Natural killer cell (primary cell): ENCODE measurements at regions not wholly inside any gene's neighbourhood (a gene's known extent, or its start where the extent isn't known, plus 50 kb on each side); places are given as distances from the start of the nearest gene placed in this dataset.

Experiments
- ATAC-seq, 3 donors: fragments of 150-1000 bp in 2 of 3; fragments of 200-7000 bp in 1 of 3; cut with Tn5 transposase; 1 replicate in 1 of 3; 2 replicates in 2 of 3; pipeline ENCODE4 v1.10.0; 2021; ENCODE audit warnings: mild to moderate bottlenecking in 2 of 3, moderate library complexity in 2 of 3
- DNase-seq, 2 donors: peaks; one replicate each; pipeline versions ENCODE4 v3.0.0 to v3.0.0-alpha.2; 2013 to 2021; ENCODE audit warnings: mixed read lengths in 1 of 2
- H3K27ac ChIP-seq: one replicate; pipeline ENCODE4 v1.5.1; 2013; ENCODE audit warnings: mild to moderate bottlenecking, low read length
- H3K27me3 ChIP-seq: one replicate; pipeline ENCODE4 v1.6.1; 2013; ENCODE audit warnings: low read length; ENCODE audit not compliant: control insufficient read depth, insufficient read depth
- H3K36me3 ChIP-seq: one replicate; pipeline ENCODE4 v1.6.1; 2013; ENCODE audit warnings: low read length; ENCODE audit not compliant: control insufficient read depth, insufficient read depth
- H3K4me1 ChIP-seq: one replicate; pipeline ENCODE4 v1.6.1; 2013; ENCODE audit warnings: low read length; ENCODE audit not compliant: control insufficient read depth, insufficient read depth
- H3K4me3 ChIP-seq: one replicate; pipeline ENCODE4 v1.5.1; 2013; ENCODE audit warnings: low read length
- H3K9me3 ChIP-seq: one replicate; pipeline ENCODE4 v1.6.1; 2013; ENCODE audit warnings: low read length; ENCODE audit not compliant: control insufficient read depth, insufficient read depth
- H3K27ac Mint-ChIP-seq, 2 donors: one replicate each; pipeline ENCODE4 v1.8.0; 2022; ENCODE audit warnings: mild to moderate bottlenecking in 2 of 2, mixed read lengths in 2 of 2, moderate library complexity in 1 of 2
- H3K27me3 Mint-ChIP-seq, 2 donors: one replicate each; pipeline ENCODE4 v1.8.0; 2022; ENCODE audit warnings: low read depth in 2 of 2, mixed read lengths in 2 of 2
- H3K36me3 Mint-ChIP-seq: one replicate; pipeline ENCODE4 v1.8.0; 2022; ENCODE audit warnings: mixed read lengths
- H3K4me1 Mint-ChIP-seq, 2 donors: one replicate each; pipeline ENCODE4 v1.8.0; 2022; ENCODE audit warnings: mixed read lengths in 2 of 2
- H3K4me3 Mint-ChIP-seq: one replicate; pipeline ENCODE4 v1.8.0; 2022; ENCODE audit warnings: mild to moderate bottlenecking, moderate library complexity, mixed read lengths
- H3K9me3 Mint-ChIP-seq, 2 donors: one replicate each; pipeline ENCODE4 v1.8.0; 2022; ENCODE audit warnings: mixed read lengths in 2 of 2
- CTCF ChIP-seq: fragments of 200-600 bp; IDR thresholded peaks from one replicate; pipeline ENCODE4 v1.8.0; 2022; ENCODE audit warnings: antibody characterized with exemption
- WGBS: methylation state at CpG from one replicate; pipeline ENCODE4 v1.1.7; 2013; ENCODE audit warnings: missing lambda C conversion rate; ENCODE audit not compliant: insufficient coverage; 5-methylcytosine and 5-hydroxymethylcytosine counted together
- intact Hi-C: fragments of 100-400 bp; cut with micrococcal nuclease; formaldehyde crosslinking; loops from one replicate; pipeline ENCODE4 v1.14.2; 2022

GRCh38 chr9:127558581-127559246 is 53.4 kb upstream of the STXBP1 start:
- Mint-ChIP-seq H3K27ac (peak overlapping the region in 1 of 2 donors; percentile 65), H3K4me3 (peak overlapping the region; percentile 60), H3K36me3 (no peaks in the 10 kb centered on the region), H3K4me1 (peaks cover 20 to 61% of the 10 kb centered on the region in 2 donors), H3K9me3 (no peaks in the 10 kb centered on the region), H3K27me3 (peaks cover 0 to 3% of the 10 kb centered on the region in 2 donors)
- H3K36me3 ChIP-seq: no peaks in the 10 kb centered on the region
- ATAC-seq (no peak), DNase-seq (no peak)
- peaks cover 48% of the 10 kb centered on the region for H3K4me1 ChIP-seq
- TF ChIP-seq CTCF: no peak
- no peak overlapping the region for H3K27ac ChIP-seq
- H3K4me3 ChIP-seq: no peak overlapping the region
- no peaks in the 10 kb centered on the region for H3K9me3 ChIP-seq
- no peaks in the 10 kb centered on the region for H3K27me3 ChIP-seq
- WGBS: 96% methylated on average over 9 of the region's 9 CpGs
- intact Hi-C loops: no loop called here

- DNase-seq (no peak), ATAC-seq (no peak)
- Mint-ChIP-seq H3K36me3 (no peaks in the 10 kb centered on the region), H3K4me1 (peaks cover 20 to 56% of the 10 kb centered on the region in 2 donors), H3K9me3 (no peaks in the 10 kb centered on the region), H3K4me3 (no peak overlapping the region), H3K27ac (peak overlapping the region in 1 of 2 donors; percentile 65), H3K27me3 (peaks cover 0 to 3% of the 10 kb centered on the region in 2 donors)
- no peaks in the 10 kb centered on the region for H3K36me3 ChIP-seq
- H3K27ac ChIP-seq: no peak overlapping the region
- H3K4me3 ChIP-seq: no peak overlapping the region
- no peak for TF ChIP-seq CTCF
- intact Hi-C loops: no loop called here
- H3K9me3 ChIP-seq: no peaks in the 10 kb centered on the region
- H3K27me3 ChIP-seq: no peaks in the 10 kb centered on the region
- 87% methylated on average over 5 of the region's 5 CpGs for WGBS
- peaks cover 48% of the 10 kb centered on the region for H3K4me1 ChIP-seq
Measured at GRCh38 chr9:127559247-127559680, 52.8 kb upstream of the STXBP1 start.

GRCh38 chr9:127561491-127562278 is 50.4 kb upstream of the STXBP1 start:
- no peaks in the 10 kb centered on the region for H3K9me3 ChIP-seq
- intact Hi-C loops: no loop called here
- H3K4me1 Mint-ChIP-seq: peaks cover 9 to 38% of the 10 kb centered on the region in 2 donors
- H3K27ac ChIP-seq: no peak overlapping the region
- H3K4me1 ChIP-seq: peaks cover 32% of the 10 kb centered on the region
- H3K27ac Mint-ChIP-seq: no peak overlapping the region
- DNase-seq (no peak), ATAC-seq (peak; percentile 32 to 49 (median 49))
- no peak overlapping the region for H3K4me3 ChIP-seq
- no peaks in the 10 kb centered on the region for H3K9me3 Mint-ChIP-seq
- H3K4me3 Mint-ChIP-seq: no peak overlapping the region
- 45% methylated on average over 14 of the region's 17 CpGs for WGBS
- H3K27me3 ChIP-seq: no peaks in the 10 kb centered on the region
- peaks cover 0 to 3% of the 10 kb centered on the region in 2 donors for H3K27me3 Mint-ChIP-seq
- TF ChIP-seq CTCF: no peak
- H3K36me3 Mint-ChIP-seq: no peaks in the 10 kb centered on the region
- no peaks in the 10 kb centered on the region for H3K36me3 ChIP-seq
